Lower leg skin (tissue), 3 donors: ENCODE measurements at regions not wholly inside any gene's neighbourhood (a gene's known extent, or its start where the extent isn't known, plus 50 kb on each side); places are given as distances from the start of the nearest gene placed in this dataset.

Experiments used
- POLR2A ChIP-seq, 2 donors: fragments of 450-650 bp; IDR thresholded peaks; one replicate each; pipeline ENCODE4 v1.6.1; 2016 to 2017; ENCODE audit warnings: antibody characterized with exemption in 2 of 2, mild to moderate bottlenecking in 1 of 2, moderate library complexity in 1 of 2
- TF ChIP-seq, protein P1 (sequence below), 3 donors: fragments of 450-650 bp; IDR thresholded peaks; one replicate each; pipeline ENCODE4 v1.5.1; 2016; ENCODE audit warnings: antibody characterized with exemption in 3 of 3, mild to moderate bottlenecking in 3 of 3, moderate library complexity in 2 of 3

DNA sequence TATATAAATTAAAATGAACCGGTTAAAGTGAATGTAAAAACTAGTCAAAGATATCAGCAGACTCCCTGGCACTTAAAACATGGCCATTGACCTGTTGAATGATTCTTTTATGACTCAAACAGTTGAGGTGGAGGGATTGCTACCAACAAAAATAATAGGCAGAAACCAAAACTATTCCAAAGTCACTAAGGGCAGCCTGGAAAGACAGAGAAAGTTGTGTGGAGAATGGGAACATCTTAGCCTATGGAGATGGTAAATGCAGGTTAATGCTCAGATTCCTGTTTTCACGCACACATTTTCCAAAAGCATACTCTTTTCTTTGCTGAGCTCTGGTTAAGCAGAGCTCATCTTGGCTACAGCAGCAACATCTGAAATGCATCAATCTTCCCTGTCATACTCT lies 553.5 kb downstream of the HACE1 start:
- TF ChIP-seq, protein P1, sequence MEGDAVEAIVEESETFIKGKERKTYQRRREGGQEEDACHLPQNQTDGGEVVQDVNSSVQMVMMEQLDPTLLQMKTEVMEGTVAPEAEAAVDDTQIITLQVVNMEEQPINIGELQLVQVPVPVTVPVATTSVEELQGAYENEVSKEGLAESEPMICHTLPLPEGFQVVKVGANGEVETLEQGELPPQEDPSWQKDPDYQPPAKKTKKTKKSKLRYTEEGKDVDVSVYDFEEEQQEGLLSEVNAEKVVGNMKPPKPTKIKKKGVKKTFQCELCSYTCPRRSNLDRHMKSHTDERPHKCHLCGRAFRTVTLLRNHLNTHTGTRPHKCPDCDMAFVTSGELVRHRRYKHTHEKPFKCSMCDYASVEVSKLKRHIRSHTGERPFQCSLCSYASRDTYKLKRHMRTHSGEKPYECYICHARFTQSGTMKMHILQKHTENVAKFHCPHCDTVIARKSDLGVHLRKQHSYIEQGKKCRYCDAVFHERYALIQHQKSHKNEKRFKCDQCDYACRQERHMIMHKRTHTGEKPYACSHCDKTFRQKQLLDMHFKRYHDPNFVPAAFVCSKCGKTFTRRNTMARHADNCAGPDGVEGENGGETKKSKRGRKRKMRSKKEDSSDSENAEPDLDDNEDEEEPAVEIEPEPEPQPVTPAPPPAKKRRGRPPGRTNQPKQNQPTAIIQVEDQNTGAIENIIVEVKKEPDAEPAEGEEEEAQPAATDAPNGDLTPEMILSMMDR (IDR thresholded peaks at IDR 0.05), result no peak
- no peak for TF ChIP-seq POLR2A (IDR thresholded peaks at IDR 0.05)
